ENCODE measurements at regions not wholly inside any gene's neighbourhood (a gene's known extent, or its start where the extent isn't known, plus 50 kb on each side); places are given as distances from the start of the nearest gene placed in this dataset.

DNA sequence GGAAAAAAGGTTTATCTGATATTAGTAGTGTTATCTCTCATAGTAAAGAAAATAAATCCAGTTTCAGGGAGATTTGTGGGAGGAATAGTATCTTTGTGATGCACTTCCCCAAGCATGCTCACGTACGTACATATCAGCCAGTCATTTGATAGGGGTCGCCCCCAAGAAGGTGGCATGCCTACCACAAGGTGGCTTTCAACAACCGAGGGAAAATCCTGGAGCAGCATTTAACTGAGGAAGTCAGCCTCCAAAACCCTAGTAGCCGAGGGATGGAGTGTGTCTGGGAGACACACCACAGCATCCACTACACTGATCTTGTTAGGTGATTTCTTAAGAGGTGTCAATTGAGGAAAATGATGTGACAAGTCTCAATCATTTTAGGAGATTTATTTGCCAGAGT lies 623.9 kb downstream of the NYAP2 start:
- H3K36me3 ChIP-seq (ENCODE audit: insufficient read depth) = no peaks in the 10 kb centered on the region
- Mint-ChIP-seq H3K4me1 (peaks cover 2% of the 10 kb centered on the region), H3K4me3 (no peak overlapping the region), H3K9me3 (peaks cover 20% of the 10 kb centered on the region), H3K27ac (no peak overlapping the region), H3K27me3 (ENCODE audit: insufficient read depth, low read depth, poor library complexity) (no peaks in the 10 kb centered on the region), H3K36me3 (ENCODE audit: low read depth) (peaks cover 20% of the 10 kb centered on the region)
- no peaks in the 10 kb centered on the region for H3F3A ChIP-seq (replicated peaks; ENCODE audit: low read depth)
- 0 out of 2 replicates have a peak, but pooled peaks cover 15% of the 10 kb centered on the region for H3K9me2 ChIP-seq (ENCODE audit: insufficient read depth)
- peak; percentile 81 for ATAC-seq
- no peaks in the 10 kb centered on the region for H4K20me1 ChIP-seq (replicated peaks; ENCODE audit: insufficient read depth)
- H3K4me1 ChIP-seq (ENCODE audit: insufficient read depth) = no peaks in the 10 kb centered on the region
- H3K4me2 ChIP-seq = no peak overlapping the region
- H3K27me3 ChIP-seq (ENCODE audit: insufficient read depth) = no peaks in the 10 kb centered on the region
- H2AFZ ChIP-seq = no peak overlapping the region
- H3K79me2 ChIP-seq (replicated peaks; ENCODE audit: insufficient read depth) = no peaks in the 10 kb centered on the region
- no peak overlapping the region for H3K4me3 ChIP-seq
- TF ChIP-seq ZNF331 (CRISPR knock-in tag; IDR thresholded peaks at IDR 0.05; ENCODE audit: low read depth) = no peak
- TF ChIP-seq, protein P1, sequence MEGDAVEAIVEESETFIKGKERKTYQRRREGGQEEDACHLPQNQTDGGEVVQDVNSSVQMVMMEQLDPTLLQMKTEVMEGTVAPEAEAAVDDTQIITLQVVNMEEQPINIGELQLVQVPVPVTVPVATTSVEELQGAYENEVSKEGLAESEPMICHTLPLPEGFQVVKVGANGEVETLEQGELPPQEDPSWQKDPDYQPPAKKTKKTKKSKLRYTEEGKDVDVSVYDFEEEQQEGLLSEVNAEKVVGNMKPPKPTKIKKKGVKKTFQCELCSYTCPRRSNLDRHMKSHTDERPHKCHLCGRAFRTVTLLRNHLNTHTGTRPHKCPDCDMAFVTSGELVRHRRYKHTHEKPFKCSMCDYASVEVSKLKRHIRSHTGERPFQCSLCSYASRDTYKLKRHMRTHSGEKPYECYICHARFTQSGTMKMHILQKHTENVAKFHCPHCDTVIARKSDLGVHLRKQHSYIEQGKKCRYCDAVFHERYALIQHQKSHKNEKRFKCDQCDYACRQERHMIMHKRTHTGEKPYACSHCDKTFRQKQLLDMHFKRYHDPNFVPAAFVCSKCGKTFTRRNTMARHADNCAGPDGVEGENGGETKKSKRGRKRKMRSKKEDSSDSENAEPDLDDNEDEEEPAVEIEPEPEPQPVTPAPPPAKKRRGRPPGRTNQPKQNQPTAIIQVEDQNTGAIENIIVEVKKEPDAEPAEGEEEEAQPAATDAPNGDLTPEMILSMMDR (conservative IDR thresholded peaks at IDR 0.05; ENCODE audit: low read depth in 2 of 2) = peak; percentile 59 to 72
- no peak overlapping the region for H3K27ac ChIP-seq (ENCODE audit: low read depth)
- DNase-seq (ENCODE audit: low spot score) = peak; percentile 63

DNA sequence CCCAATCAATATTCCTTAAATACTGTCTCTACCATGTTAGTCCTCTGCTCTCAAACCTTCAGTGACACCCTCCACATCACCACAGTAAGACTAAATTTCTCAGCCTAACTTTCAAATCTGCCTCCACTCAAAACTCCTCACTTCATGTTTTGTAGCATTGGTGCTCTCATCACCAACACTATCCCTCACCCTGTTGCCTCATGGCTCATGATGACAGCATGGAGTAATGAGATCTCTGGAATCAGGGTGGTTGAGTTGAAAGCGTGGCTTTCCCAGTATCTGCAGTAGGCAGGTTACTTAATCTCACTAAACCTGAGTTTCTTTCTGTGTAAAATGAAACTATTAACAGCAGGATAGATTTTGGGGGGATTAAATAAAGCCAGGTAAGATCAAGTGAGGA lies 621.4 kb downstream of the NYAP2 start:
- H3K4me3 Mint-ChIP-seq = no peak overlapping the region
- H3K9me3 Mint-ChIP-seq = peaks cover 32% of the 10 kb centered on the region
- TF ChIP-seq CREB1 (CRISPR knock-in tag; IDR thresholded peaks at IDR 0.05; ENCODE audit: low read depth) = no peak
- TF ChIP-seq POLR2AphosphoS5 (IDR thresholded peaks at IDR 0.05; ENCODE audit: low read depth) = no peak
- TF ChIP-seq, protein P2, sequence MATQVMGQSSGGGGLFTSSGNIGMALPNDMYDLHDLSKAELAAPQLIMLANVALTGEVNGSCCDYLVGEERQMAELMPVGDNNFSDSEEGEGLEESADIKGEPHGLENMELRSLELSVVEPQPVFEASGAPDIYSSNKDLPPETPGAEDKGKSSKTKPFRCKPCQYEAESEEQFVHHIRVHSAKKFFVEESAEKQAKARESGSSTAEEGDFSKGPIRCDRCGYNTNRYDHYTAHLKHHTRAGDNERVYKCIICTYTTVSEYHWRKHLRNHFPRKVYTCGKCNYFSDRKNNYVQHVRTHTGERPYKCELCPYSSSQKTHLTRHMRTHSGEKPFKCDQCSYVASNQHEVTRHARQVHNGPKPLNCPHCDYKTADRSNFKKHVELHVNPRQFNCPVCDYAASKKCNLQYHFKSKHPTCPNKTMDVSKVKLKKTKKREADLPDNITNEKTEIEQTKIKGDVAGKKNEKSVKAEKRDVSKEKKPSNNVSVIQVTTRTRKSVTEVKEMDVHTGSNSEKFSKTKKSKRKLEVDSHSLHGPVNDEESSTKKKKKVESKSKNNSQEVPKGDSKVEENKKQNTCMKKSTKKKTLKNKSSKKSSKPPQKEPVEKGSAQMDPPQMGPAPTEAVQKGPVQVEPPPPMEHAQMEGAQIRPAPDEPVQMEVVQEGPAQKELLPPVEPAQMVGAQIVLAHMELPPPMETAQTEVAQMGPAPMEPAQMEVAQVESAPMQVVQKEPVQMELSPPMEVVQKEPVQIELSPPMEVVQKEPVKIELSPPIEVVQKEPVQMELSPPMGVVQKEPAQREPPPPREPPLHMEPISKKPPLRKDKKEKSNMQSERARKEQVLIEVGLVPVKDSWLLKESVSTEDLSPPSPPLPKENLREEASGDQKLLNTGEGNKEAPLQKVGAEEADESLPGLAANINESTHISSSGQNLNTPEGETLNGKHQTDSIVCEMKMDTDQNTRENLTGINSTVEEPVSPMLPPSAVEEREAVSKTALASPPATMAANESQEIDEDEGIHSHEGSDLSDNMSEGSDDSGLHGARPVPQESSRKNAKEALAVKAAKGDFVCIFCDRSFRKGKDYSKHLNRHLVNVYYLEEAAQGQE (IDR thresholded peaks at IDR 0.05; ENCODE audit: unreplicated experiment) = no peak
- TF ChIP-seq, protein P3, sequence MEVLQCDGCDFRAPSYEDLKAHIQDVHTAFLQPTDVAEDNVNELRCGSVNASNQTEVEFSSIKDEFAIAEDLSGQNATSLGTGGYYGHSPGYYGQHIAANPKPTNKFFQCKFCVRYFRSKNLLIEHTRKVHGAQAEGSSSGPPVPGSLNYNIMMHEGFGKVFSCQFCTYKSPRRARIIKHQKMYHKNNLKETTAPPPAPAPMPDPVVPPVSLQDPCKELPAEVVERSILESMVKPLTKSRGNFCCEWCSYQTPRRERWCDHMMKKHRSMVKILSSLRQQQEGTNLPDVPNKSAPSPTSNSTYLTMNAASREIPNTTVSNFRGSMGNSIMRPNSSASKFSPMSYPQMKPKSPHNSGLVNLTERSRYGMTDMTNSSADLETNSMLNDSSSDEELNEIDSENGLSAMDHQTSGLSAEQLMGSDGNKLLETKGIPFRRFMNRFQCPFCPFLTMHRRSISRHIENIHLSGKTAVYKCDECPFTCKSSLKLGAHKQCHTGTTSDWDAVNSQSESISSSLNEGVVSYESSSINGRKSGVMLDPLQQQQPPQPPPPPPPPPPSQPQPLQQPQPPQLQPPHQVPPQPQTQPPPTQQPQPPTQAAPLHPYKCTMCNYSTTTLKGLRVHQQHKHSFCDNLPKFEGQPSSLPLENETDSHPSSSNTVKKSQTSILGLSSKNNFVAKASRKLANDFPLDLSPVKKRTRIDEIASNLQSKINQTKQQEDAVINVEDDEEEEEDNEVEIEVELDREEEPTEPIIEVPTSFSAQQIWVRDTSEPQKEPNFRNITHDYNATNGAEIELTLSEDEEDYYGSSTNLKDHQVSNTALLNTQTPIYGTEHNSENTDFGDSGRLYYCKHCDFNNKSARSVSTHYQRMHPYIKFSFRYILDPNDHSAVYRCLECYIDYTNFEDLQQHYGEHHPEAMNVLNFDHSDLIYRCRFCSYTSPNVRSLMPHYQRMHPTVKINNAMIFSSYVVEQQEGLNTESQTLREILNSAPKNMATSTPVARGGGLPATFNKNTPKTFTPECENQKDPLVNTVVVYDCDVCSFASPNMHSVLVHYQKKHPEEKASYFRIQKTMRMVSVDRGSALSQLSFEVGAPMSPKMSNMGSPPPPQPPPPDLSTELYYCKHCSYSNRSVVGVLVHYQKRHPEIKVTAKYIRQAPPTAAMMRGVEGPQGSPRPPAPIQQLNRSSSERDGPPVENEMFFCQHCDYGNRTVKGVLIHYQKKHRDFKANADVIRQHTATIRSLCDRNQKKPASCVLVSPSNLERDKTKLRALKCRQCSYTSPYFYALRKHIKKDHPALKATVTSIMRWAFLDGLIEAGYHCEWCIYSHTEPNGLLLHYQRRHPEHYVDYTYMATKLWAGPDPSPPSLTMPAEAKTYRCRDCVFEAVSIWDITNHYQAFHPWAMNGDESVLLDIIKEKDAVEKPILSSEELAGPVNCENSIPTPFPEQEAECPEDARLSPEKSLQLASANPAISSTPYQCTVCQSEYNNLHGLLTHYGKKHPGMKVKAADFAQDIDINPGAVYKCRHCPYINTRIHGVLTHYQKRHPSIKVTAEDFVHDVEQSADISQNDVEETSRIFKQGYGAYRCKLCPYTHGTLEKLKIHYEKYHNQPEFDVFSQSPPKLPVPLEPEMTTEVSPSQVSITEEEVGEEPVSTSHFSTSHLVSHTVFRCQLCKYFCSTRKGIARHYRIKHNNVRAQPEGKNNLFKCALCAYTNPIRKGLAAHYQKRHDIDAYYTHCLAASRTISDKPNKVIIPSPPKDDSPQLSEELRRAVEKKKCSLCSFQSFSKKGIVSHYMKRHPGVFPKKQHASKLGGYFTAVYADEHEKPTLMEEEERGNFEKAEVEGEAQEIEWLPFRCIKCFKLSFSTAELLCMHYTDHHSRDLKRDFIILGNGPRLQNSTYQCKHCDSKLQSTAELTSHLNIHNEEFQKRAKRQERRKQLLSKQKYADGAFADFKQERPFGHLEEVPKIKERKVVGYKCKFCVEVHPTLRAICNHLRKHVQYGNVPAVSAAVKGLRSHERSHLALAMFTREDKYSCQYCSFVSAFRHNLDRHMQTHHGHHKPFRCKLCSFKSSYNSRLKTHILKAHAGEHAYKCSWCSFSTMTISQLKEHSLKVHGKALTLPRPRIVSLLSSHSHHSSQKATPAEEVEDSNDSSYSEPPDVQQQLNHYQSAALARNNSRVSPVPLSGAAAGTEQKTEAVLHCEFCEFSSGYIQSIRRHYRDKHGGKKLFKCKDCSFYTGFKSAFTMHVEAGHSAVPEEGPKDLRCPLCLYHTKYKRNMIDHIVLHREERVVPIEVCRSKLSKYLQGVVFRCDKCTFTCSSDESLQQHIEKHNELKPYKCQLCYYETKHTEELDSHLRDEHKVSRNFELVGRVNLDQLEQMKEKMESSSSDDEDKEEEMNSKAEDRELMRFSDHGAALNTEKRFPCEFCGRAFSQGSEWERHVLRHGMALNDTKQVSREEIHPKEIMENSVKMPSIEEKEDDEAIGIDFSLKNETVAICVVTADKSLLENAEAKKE (CRISPR knock-in tag; IDR thresholded peaks at IDR 0.05) = no peak
- TF ChIP-seq EZH2 (IDR thresholded peaks at IDR 0.05; ENCODE audit: low read depth, unreplicated experiment) = no peak
- TF ChIP-seq, protein P4, sequence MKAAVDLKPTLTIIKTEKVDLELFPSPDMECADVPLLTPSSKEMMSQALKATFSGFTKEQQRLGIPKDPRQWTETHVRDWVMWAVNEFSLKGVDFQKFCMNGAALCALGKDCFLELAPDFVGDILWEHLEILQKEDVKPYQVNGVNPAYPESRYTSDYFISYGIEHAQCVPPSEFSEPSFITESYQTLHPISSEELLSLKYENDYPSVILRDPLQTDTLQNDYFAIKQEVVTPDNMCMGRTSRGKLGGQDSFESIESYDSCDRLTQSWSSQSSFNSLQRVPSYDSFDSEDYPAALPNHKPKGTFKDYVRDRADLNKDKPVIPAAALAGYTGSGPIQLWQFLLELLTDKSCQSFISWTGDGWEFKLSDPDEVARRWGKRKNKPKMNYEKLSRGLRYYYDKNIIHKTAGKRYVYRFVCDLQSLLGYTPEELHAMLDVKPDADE (IDR thresholded peaks at IDR 0.05) = no peak
- no peak for TF ChIP-seq JUNB (IDR thresholded peaks at IDR 0.05; ENCODE audit: unreplicated experiment)

More for the DNA sequence above, 621.4 kb downstream of the NYAP2 start:
- Histone ChIP-seq H4K20me1 (replicated peaks; ENCODE audit: insufficient read depth) (no peaks in the 10 kb centered on the region), H3K4me3 (no peak overlapping the region), H3K4me2 (no peak overlapping the region), H3K27me3 (ENCODE audit: insufficient read depth) (no peaks in the 10 kb centered on the region), H3K79me2 (replicated peaks; ENCODE audit: insufficient read depth) (no peaks in the 10 kb centered on the region), H3K4me1 (ENCODE audit: insufficient read depth) (peaks cover 8% of the 10 kb centered on the region), H3F3A (replicated peaks; ENCODE audit: low read depth) (no peaks in the 10 kb centered on the region), H3K9me2 (ENCODE audit: insufficient read depth) (peaks cover 23% of the 10 kb centered on the region), H3K27ac (ENCODE audit: low read depth) (no peak overlapping the region), H2AFZ (no peak overlapping the region), H3K36me3 (ENCODE audit: insufficient read depth) (no peaks in the 10 kb centered on the region; the same call in 1 of the 2 replicates)
- no peak overlapping the region for H3K27ac Mint-ChIP-seq
- no peak for DNase-seq (ENCODE audit: low spot score)
- peaks cover 6% of the 10 kb centered on the region; the same call in 2 of the 3 replicates for H3K4me1 Mint-ChIP-seq
- ATAC-seq = no peak
- no peaks in the 10 kb centered on the region for H3K27me3 Mint-ChIP-seq (ENCODE audit: insufficient read depth, low read depth, poor library complexity)
- H3K36me3 Mint-ChIP-seq (ENCODE audit: low read depth) = peaks cover 30% of the 10 kb centered on the region
